IMR-90 (cell line): ENCODE measurements at regions not wholly inside any gene's neighbourhood (a gene's known extent, or its start where the extent isn't known, plus 50 kb on each side); places are given as distances from the start of the nearest gene placed in this dataset.

Experiments
- BHLHE40 ChIP-seq: fragments of 150-350 bp; IDR thresholded peaks from 2 replicates; pipeline ENCODE4 v1.6.1; 2016; ENCODE audit warnings: mild to moderate bottlenecking, low read depth, low read length
- TF ChIP-seq, protein P1 (sequence below): conservative IDR thresholded peaks from 2 replicates; pipeline ENCODE4 v1.5.1; 2012; ENCODE audit warnings: mild to moderate bottlenecking, low read depth, low read length, improper control_type of control experiment

GRCh38 chr11:39569789-39570188 lies 1889.7 kb downstream of the LRRC4C start:
- no peak for TF ChIP-seq BHLHE40
- TF ChIP-seq, protein P1, sequence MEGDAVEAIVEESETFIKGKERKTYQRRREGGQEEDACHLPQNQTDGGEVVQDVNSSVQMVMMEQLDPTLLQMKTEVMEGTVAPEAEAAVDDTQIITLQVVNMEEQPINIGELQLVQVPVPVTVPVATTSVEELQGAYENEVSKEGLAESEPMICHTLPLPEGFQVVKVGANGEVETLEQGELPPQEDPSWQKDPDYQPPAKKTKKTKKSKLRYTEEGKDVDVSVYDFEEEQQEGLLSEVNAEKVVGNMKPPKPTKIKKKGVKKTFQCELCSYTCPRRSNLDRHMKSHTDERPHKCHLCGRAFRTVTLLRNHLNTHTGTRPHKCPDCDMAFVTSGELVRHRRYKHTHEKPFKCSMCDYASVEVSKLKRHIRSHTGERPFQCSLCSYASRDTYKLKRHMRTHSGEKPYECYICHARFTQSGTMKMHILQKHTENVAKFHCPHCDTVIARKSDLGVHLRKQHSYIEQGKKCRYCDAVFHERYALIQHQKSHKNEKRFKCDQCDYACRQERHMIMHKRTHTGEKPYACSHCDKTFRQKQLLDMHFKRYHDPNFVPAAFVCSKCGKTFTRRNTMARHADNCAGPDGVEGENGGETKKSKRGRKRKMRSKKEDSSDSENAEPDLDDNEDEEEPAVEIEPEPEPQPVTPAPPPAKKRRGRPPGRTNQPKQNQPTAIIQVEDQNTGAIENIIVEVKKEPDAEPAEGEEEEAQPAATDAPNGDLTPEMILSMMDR: no peak
